Endothelial cell (in vitro differentiated cells): ENCODE measurements at regions not wholly inside any gene's neighbourhood (a gene's known extent, or its start where the extent isn't known, plus 50 kb on each side); places are given as distances from the start of the nearest gene placed in this dataset.

Experiments used
- DNase-seq: peaks from one replicate; pipeline ENCODE4 v3.0.0; 2021; ENCODE audit warnings: low spot score
- H3K27ac Mint-ChIP-seq: one replicate; pipeline ENCODE4 v1.8.0; 2021; ENCODE audit warnings: mixed read lengths, inconsistent platforms; ENCODE audit not compliant: unreplicated experiment
- H3K27me3 Mint-ChIP-seq: one replicate; pipeline ENCODE4 v1.8.0; 2021; ENCODE audit warnings: mild to moderate bottlenecking, moderate library complexity, mixed read lengths, inconsistent platforms; ENCODE audit not compliant: unreplicated experiment
- H3K36me3 Mint-ChIP-seq: one replicate; pipeline ENCODE4 v1.8.0; 2021; ENCODE audit warnings: mild to moderate bottlenecking, low read depth, mixed read lengths, inconsistent platforms; ENCODE audit not compliant: unreplicated experiment
- H3K4me1 Mint-ChIP-seq: one replicate; pipeline ENCODE4 v1.8.0; 2021; ENCODE audit warnings: mild to moderate bottlenecking, mixed read lengths, inconsistent platforms; ENCODE audit not compliant: unreplicated experiment
- H3K4me3 Mint-ChIP-seq: one replicate; pipeline ENCODE4 v1.8.0; 2021; ENCODE audit warnings: mild to moderate bottlenecking, mixed read lengths, inconsistent platforms; ENCODE audit not compliant: unreplicated experiment
- H3K9me3 Mint-ChIP-seq: one replicate; pipeline ENCODE4 v1.8.0; 2021; ENCODE audit warnings: mixed read lengths, inconsistent platforms; ENCODE audit not compliant: unreplicated experiment
- TF ChIP-seq, protein P1 (sequence below): fragments of 200-600 bp; sonication (generic); IDR thresholded peaks from one replicate; pipeline ENCODE4 v1.5.0; 2021; ENCODE audit warnings: antibody characterized with exemption; ENCODE audit not compliant: unreplicated experiment

DNA sequence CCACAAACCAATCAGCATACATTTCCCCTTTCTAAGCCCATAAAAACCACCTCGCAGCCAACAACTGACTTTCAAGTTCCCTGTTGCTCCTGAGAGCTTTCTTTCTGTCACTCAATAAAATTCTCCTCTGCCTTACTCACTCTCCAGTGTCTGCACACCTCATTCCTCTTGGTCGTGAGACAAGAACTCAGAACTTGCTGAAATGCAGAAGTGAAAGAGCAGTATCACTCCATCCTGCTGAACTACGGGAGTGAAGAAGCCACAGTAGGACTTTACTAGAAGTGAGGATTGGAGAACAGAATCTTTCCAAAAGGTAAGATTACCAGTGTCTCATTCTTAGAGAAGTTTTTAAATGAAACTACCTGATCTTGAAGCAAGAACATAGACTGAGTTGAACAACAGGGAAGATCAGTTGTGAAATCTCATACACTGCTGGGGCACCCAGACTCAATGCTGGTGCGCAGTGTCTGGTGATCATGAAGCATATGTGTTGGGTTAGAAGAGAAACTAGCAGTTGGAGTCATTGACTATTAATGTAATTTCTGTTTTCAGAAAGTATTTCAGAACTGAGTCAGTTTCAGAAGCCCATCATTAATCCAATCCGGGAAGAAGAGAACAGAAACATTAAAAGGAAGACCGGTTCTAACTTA lies 726.9 kb upstream of the TMPRSS15 start:
- H3K36me3 Mint-ChIP-seq, result no peaks in the 10 kb centered on the region
- no peaks in the 10 kb centered on the region for H3K4me1 Mint-ChIP-seq
- H3K9me3 Mint-ChIP-seq, result no peaks in the 10 kb centered on the region
- TF ChIP-seq, protein P1, sequence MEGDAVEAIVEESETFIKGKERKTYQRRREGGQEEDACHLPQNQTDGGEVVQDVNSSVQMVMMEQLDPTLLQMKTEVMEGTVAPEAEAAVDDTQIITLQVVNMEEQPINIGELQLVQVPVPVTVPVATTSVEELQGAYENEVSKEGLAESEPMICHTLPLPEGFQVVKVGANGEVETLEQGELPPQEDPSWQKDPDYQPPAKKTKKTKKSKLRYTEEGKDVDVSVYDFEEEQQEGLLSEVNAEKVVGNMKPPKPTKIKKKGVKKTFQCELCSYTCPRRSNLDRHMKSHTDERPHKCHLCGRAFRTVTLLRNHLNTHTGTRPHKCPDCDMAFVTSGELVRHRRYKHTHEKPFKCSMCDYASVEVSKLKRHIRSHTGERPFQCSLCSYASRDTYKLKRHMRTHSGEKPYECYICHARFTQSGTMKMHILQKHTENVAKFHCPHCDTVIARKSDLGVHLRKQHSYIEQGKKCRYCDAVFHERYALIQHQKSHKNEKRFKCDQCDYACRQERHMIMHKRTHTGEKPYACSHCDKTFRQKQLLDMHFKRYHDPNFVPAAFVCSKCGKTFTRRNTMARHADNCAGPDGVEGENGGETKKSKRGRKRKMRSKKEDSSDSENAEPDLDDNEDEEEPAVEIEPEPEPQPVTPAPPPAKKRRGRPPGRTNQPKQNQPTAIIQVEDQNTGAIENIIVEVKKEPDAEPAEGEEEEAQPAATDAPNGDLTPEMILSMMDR, result no peak
- DNase-seq, result no peak
- no peaks in the 10 kb centered on the region for H3K27me3 Mint-ChIP-seq
- no peak overlapping the region for H3K4me3 Mint-ChIP-seq
- H3K27ac Mint-ChIP-seq, result no peak overlapping the region

- no peak for DNase-seq
- H3K9me3 Mint-ChIP-seq, result no peaks in the 10 kb centered on the region
- no peak overlapping the region for H3K27ac Mint-ChIP-seq
- no peak overlapping the region for H3K4me3 Mint-ChIP-seq
- no peaks in the 10 kb centered on the region for H3K36me3 Mint-ChIP-seq
- H3K27me3 Mint-ChIP-seq, result no peaks in the 10 kb centered on the region
- H3K4me1 Mint-ChIP-seq, result no peaks in the 10 kb centered on the region
- TF ChIP-seq, protein P1, result no peak
Measured at GRCh38 chr21:19141511-19141910, 737.9 kb upstream of the TMPRSS15 start.

GRCh38 chr21:19145682-19146293 lies 742.2 kb upstream of the TMPRSS15 start:
- TF ChIP-seq, protein P1, result no peak
- no peak for DNase-seq
- H3K4me3 Mint-ChIP-seq, result no peak overlapping the region
- no peaks in the 10 kb centered on the region for H3K4me1 Mint-ChIP-seq
- no peak overlapping the region for H3K27ac Mint-ChIP-seq
- no peaks in the 10 kb centered on the region for H3K36me3 Mint-ChIP-seq
- H3K27me3 Mint-ChIP-seq, result no peaks in the 10 kb centered on the region
- H3K9me3 Mint-ChIP-seq, result no peaks in the 10 kb centered on the region

DNA sequence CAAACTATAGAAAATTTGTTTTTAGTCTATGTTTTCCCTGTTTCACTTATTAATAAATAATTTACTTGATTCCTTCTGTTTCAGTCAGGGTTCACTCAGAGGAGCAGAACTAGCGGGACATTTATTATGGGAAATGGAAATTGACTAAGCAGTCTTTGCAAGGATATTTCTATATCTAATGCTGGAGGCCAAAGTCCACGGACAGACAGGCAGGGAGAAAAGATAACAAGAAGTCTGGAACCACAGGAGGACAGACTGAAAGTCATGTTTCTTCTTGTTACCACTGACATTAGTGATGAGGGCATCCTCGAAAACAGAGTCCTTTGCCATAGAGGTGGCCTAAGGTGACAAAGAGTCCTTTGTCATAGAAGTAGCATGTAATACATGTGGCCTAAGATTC lies 744.5 kb upstream of the TMPRSS15 start:
- no peaks in the 10 kb centered on the region for H3K4me1 Mint-ChIP-seq
- H3K36me3 Mint-ChIP-seq, result no peaks in the 10 kb centered on the region
- no peak for DNase-seq
- TF ChIP-seq, protein P1, result no peak
- no peak overlapping the region for H3K27ac Mint-ChIP-seq
- H3K4me3 Mint-ChIP-seq, result no peak overlapping the region
- no peaks in the 10 kb centered on the region for H3K27me3 Mint-ChIP-seq
- no peaks in the 10 kb centered on the region for H3K9me3 Mint-ChIP-seq

DNA sequence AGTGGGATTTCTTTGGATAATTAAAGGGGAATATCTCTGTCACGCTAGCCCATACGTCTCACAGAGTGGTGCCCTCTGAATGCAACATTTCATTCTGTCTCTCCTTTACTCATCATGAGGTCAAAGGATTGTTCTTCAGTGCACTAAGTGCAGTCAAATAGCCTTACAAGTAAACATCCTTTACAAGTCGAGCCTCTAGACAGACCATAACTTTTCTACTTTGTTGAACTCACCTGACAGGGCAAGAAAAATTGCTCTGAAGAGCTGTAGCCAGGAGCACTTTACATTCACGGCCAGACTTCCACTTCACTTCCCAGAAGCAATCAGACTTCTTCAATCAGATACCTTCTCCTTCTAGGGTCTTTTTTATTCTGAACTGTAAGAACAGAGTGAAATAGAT lies 768.0 kb upstream of the TMPRSS15 start:
- DNase-seq, result no peak
- no peaks in the 10 kb centered on the region for H3K36me3 Mint-ChIP-seq
- H3K27ac Mint-ChIP-seq, result no peak overlapping the region
- no peak overlapping the region for H3K4me3 Mint-ChIP-seq
- TF ChIP-seq, protein P1, result no peak
- no peaks in the 10 kb centered on the region for H3K4me1 Mint-ChIP-seq
- no peaks in the 10 kb centered on the region for H3K27me3 Mint-ChIP-seq
- H3K9me3 Mint-ChIP-seq, result no peaks in the 10 kb centered on the region
